Naive thymus-derived CD8-positive, alpha-beta T cell (primary cell): ENCODE measurements at regions not wholly inside any gene's neighbourhood (a gene's known extent, or its start where the extent isn't known, plus 50 kb on each side); places are given as distances from the start of the nearest gene placed in this dataset.

Experiments
- ATAC-seq, 2 donors: fragments of 150-1000 bp; cut with Tn5 transposase in 1 of 2; sonication (Bioruptor Pico), chemical (Tn5 transposase) in 1 of 2; 1 replicate in 1 of 2; 2 replicates in 1 of 2; pipeline ENCODE4 v1.10.0; 2021; ENCODE audit warnings: mild to moderate bottlenecking in 2 of 2, moderate library complexity in 2 of 2
- POLR2A ChIA-PET: fragments of 350-600 bp; sonication (Branson Sonifier 250); formaldehyde crosslinking; loops from one replicate; lab custom pipeline; 2021; ENCODE audit warnings: antibody characterized with exemption; lab: Charles Lee
- DNase-seq, 10 donors: peaks; one replicate each; pipeline versions ENCODE4 v3.0.0 to v3.0.0-alpha.2; 2020 to 2022
- H3K27ac Mint-ChIP-seq, 10 donors: one replicate each; pipeline ENCODE4 v1.8.0; 2020 to 2022; ENCODE audit warnings: mild to moderate bottlenecking in 10 of 10, mixed read lengths in 10 of 10, moderate library complexity in 4 of 10, inconsistent platforms in 1 of 10
- H3K27me3 Mint-ChIP-seq, 5 donors: one replicate each; pipeline ENCODE4 v1.8.0; 2021 to 2022; ENCODE audit warnings: mixed read lengths in 5 of 5
- H3K36me3 Mint-ChIP-seq, 3 donors: one replicate each; pipeline ENCODE4 v1.8.0; 2020 to 2022; ENCODE audit warnings: mixed read lengths in 3 of 3, mild to moderate bottlenecking in 2 of 3, inconsistent platforms in 1 of 3
- H3K4me1 Mint-ChIP-seq, 4 donors: one replicate each; pipeline ENCODE4 v1.8.0; 2021 to 2022; ENCODE audit warnings: mixed read lengths in 4 of 4
- H3K4me3 Mint-ChIP-seq, 10 donors: one replicate each; pipeline ENCODE4 v1.8.0; 2020 to 2022; ENCODE audit warnings: mild to moderate bottlenecking in 10 of 10, mixed read lengths in 10 of 10, moderate library complexity in 6 of 10, inconsistent platforms in 1 of 10
- H3K9me3 Mint-ChIP-seq, 9 donors: one replicate each; pipeline ENCODE4 v1.8.0; 2020 to 2022; ENCODE audit warnings: mixed read lengths in 9 of 9, mild to moderate bottlenecking in 3 of 9, inconsistent platforms in 1 of 9, moderate library complexity in 1 of 9

- ATAC-seq: no peak
Observed at GRCh38 chr13:109684084-109684823, 102.1 kb downstream of the IRS2 start.

GRCh38 chr13:109682534-109683244 lies 103.7 kb downstream of the IRS2 start:
- H3K4me3 Mint-ChIP-seq: no peak overlapping the region
- H3K27me3 Mint-ChIP-seq: peaks cover 5 to 16% (median 9%) of the 10 kb centered on the region in 5 donors
- H3K4me1 Mint-ChIP-seq: peaks cover 0 to 5% (median 0%) of the 10 kb centered on the region in 4 donors
- peak overlapping the region in 1 of 10 donors; percentile 71 for H3K27ac Mint-ChIP-seq
- ATAC-seq: no peak
- no peak for DNase-seq
- H3K9me3 Mint-ChIP-seq: no peaks in the 10 kb centered on the region
- no peaks in the 10 kb centered on the region for H3K36me3 Mint-ChIP-seq
- POLR2A ChIA-PET: no interaction called here

More at GRCh38 chr13:109684084-109684823, 102.1 kb downstream of the IRS2 start:
- H3K4me1 Mint-ChIP-seq: peaks cover 0 to 5% (median 0%) of the 10 kb centered on the region in 4 donors
- no peak overlapping the region for H3K4me3 Mint-ChIP-seq
- H3K27me3 Mint-ChIP-seq: peaks cover 2 to 10% (median 9%) of the 10 kb centered on the region in 5 donors
- no peaks in the 10 kb centered on the region for H3K9me3 Mint-ChIP-seq
- no peak for DNase-seq
- H3K36me3 Mint-ChIP-seq: no peaks in the 10 kb centered on the region
- POLR2A ChIA-PET: no interaction called here
- H3K27ac Mint-ChIP-seq: no peak overlapping the region

- Mint-ChIP-seq H3K36me3 (no peaks in the 10 kb centered on the region), H3K27me3 (peaks cover 5 to 16% (median 12%) of the 10 kb centered on the region in 5 donors), H3K9me3 (peaks cover 0 to 2% (median 0%) of the 10 kb centered on the region in 9 donors), H3K27ac (no peak overlapping the region), H3K4me3 (no peak overlapping the region), H3K4me1 (peaks cover 0 to 5% (median 0%) of the 10 kb centered on the region in 4 donors)
- POLR2A ChIA-PET: no interaction called here
- DNase-seq (no peak), ATAC-seq (no peak)
Observed at GRCh38 chr13:109680930-109681329, 105.5 kb downstream of the IRS2 start.

- POLR2A ChIA-PET: no interaction called here
- H3K36me3 Mint-ChIP-seq: no peaks in the 10 kb centered on the region
- ATAC-seq (no peak), DNase-seq (no peak)
- peaks cover 0 to 5% (median 0%) of the 10 kb centered on the region in 9 donors for H3K9me3 Mint-ChIP-seq
- H3K27me3 Mint-ChIP-seq: peaks cover 7 to 20% (median 12%) of the 10 kb centered on the region in 5 donors
- H3K27ac Mint-ChIP-seq: no peak overlapping the region
- H3K4me1 Mint-ChIP-seq: peaks cover 0 to 5% (median 0%) of the 10 kb centered on the region in 4 donors
- H3K4me3 Mint-ChIP-seq: no peak overlapping the region
Observed at GRCh38 chr13:109680288-109680687, 106.1 kb downstream of the IRS2 start.

GRCh38 chr13:109678459-109678858 lies 107.9 kb downstream of the IRS2 start:
- Mint-ChIP-seq H3K4me1 (peaks cover 0 to 5% (median 0%) of the 10 kb centered on the region in 4 donors), H3K4me3 (no peak overlapping the region), H3K27me3 (peaks cover 9 to 30% (median 12%) of the 10 kb centered on the region in 5 donors), H3K36me3 (no peaks in the 10 kb centered on the region), H3K9me3 (peaks cover 0 to 5% (median 0%) of the 10 kb centered on the region in 9 donors), H3K27ac (no peak overlapping the region)
- no peak for ATAC-seq
- POLR2A ChIA-PET: no interaction called here
- no peak for DNase-seq

- Mint-ChIP-seq H3K27me3 (peaks cover 6 to 29% (median 12%) of the 10 kb centered on the region in 5 donors), H3K4me3 (no peak overlapping the region), H3K27ac (no peak overlapping the region), H3K9me3 (peaks cover 0 to 5% (median 0%) of the 10 kb centered on the region in 9 donors), H3K4me1 (peaks cover 0 to 5% (median 0%) of the 10 kb centered on the region in 4 donors), H3K36me3 (no peaks in the 10 kb centered on the region)
- DNase-seq (no peak), ATAC-seq (no peak)
- POLR2A ChIA-PET: no interaction called here
Observed at GRCh38 chr13:109677206-109677605, 109.2 kb downstream of the IRS2 start.

GRCh38 chr13:109673477-109673876 lies 112.9 kb downstream of the IRS2 start:
- H3K36me3 Mint-ChIP-seq: no peaks in the 10 kb centered on the region
- DNase-seq (no peak), ATAC-seq (no peak)
- H3K27ac Mint-ChIP-seq: no peak overlapping the region
- POLR2A ChIA-PET: no interaction called here
- H3K4me1 Mint-ChIP-seq: peaks cover 0 to 5% (median 0%) of the 10 kb centered on the region in 4 donors
- H3K27me3 Mint-ChIP-seq: peaks cover 6 to 29% (median 12%) of the 10 kb centered on the region in 5 donors
- no peak overlapping the region for H3K4me3 Mint-ChIP-seq
- H3K9me3 Mint-ChIP-seq: peaks cover 0 to 5% (median 0%) of the 10 kb centered on the region in 9 donors

GRCh38 chr13:109672545-109672944 lies 113.8 kb downstream of the IRS2 start:
- no peak for ATAC-seq
- Mint-ChIP-seq H3K36me3 (no peaks in the 10 kb centered on the region), H3K9me3 (peaks cover 0 to 4% (median 0%) of the 10 kb centered on the region in 9 donors), H3K4me1 (peaks cover 0 to 5% (median 0%) of the 10 kb centered on the region in 4 donors), H3K27ac (no peak overlapping the region), H3K27me3 (peaks cover 4 to 23% (median 12%) of the 10 kb centered on the region in 5 donors), H3K4me3 (no peak overlapping the region)
- no peak for DNase-seq
- POLR2A ChIA-PET: interaction anchor here (0.6 kb wide), 1 partner anchor 11 kb away, joined by 3 read pairs; no protein-coding TSS in a partner anchor

GRCh38 chr13:109671919-109672318 lies 114.5 kb downstream of the IRS2 start:
- H3K27me3 Mint-ChIP-seq: peaks cover 4 to 23% (median 11%) of the 10 kb centered on the region in 5 donors
- H3K4me1 Mint-ChIP-seq: peaks cover 0 to 5% (median 0%) of the 10 kb centered on the region in 4 donors
- peaks cover 0 to 3% (median 0%) of the 10 kb centered on the region in 9 donors for H3K9me3 Mint-ChIP-seq
- no peak overlapping the region for H3K27ac Mint-ChIP-seq
- ATAC-seq: no peak
- POLR2A ChIA-PET: interaction anchor here (0.6 kb wide), 1 partner anchor 10 kb away, joined by 3 read pairs; no protein-coding TSS in a partner anchor
- no peaks in the 10 kb centered on the region for H3K36me3 Mint-ChIP-seq
- H3K4me3 Mint-ChIP-seq: no peak overlapping the region
- no peak for DNase-seq

- POLR2A ChIA-PET: no interaction called here
- Mint-ChIP-seq H3K36me3 (no peaks in the 10 kb centered on the region), H3K4me1 (peaks cover 0 to 5% (median 0%) of the 10 kb centered on the region in 4 donors), H3K27ac (no peak overlapping the region), H3K9me3 (peaks cover 0 to 3% (median 0%) of the 10 kb centered on the region in 9 donors), H3K27me3 (peaks cover 4 to 23% (median 11%) of the 10 kb centered on the region in 5 donors), H3K4me3 (no peak overlapping the region)
- ATAC-seq (no peak), DNase-seq (no peak)
Observed at GRCh38 chr13:109670776-109671175, 115.6 kb downstream of the IRS2 start.

GRCh38 chr13:109669956-109670355 lies 116.4 kb downstream of the IRS2 start:
- Mint-ChIP-seq H3K4me1 (peaks cover 0 to 3% (median 0%) of the 10 kb centered on the region in 4 donors), H3K27me3 (peaks cover under 1 to 15% (median 6%) of the 10 kb centered on the region in 5 donors), H3K9me3 (no peaks in the 10 kb centered on the region), H3K27ac (no peak overlapping the region), H3K4me3 (no peak overlapping the region), H3K36me3 (no peaks in the 10 kb centered on the region)
- ATAC-seq (no peak), DNase-seq (no peak)
- POLR2A ChIA-PET: no interaction called here

- Mint-ChIP-seq H3K4me3 (no peak overlapping the region), H3K9me3 (peaks cover 0 to 2% (median 0%) of the 10 kb centered on the region in 9 donors), H3K27me3 (peaks cover 0 to 8% (median 3%) of the 10 kb centered on the region in 5 donors), H3K36me3 (no peaks in the 10 kb centered on the region), H3K4me1 (peaks cover 0 to 3% (median under 1%) of the 10 kb centered on the region in 4 donors), H3K27ac (no peak overlapping the region)
- POLR2A ChIA-PET: no interaction called here
- no peak for ATAC-seq
- no peak for DNase-seq
Observed at GRCh38 chr13:109669234-109669612, 117.2 kb downstream of the IRS2 start.
